HG03439 (cell line): ENCODE measurements at regions not wholly inside any gene's neighbourhood (a gene's known extent, or its start where the extent isn't known, plus 50 kb on each side); places are given as distances from the start of the nearest gene placed in this dataset.

Source experiments
- ATAC-seq: cut with Tn5 transposase; IDR thresholded peaks from one replicate; pipeline ENCODE4 v1.9.1; 2021; ENCODE audit warnings: mild to moderate bottlenecking, moderate library complexity; ENCODE audit not compliant: unreplicated experiment

- ATAC-seq, result no peak
Measured at GRCh38 chr4:12881945-12882584, 602.1 kb downstream of the RAB28 start.

- no peak for ATAC-seq
Measured at GRCh38 chr4:12880844-12881243, 603.3 kb downstream of the RAB28 start.

- no peak for ATAC-seq
Measured at GRCh38 chr4:12879496-12879895, 604.6 kb downstream of the RAB28 start.

- ATAC-seq, result no peak
Measured at GRCh38 chr4:12875640-12876243, 608.4 kb downstream of the RAB28 start.

GRCh38 chr4:12873351-12873750 is 610.8 kb downstream of the RAB28 start:
- no peak for ATAC-seq

- ATAC-seq, result no peak
Measured at GRCh38 chr4:12861422-12861821, 622.7 kb downstream of the RAB28 start.

- ATAC-seq, result no peak
Measured at GRCh38 chr4:12852338-12853307, 631.5 kb downstream of the RAB28 start.

- no peak for ATAC-seq
Measured at GRCh38 chr4:12846368-12846767, 637.8 kb downstream of the RAB28 start.

- ATAC-seq, result no peak
Measured at GRCh38 chr4:12844141-12844540, 640.0 kb downstream of the RAB28 start.

GRCh38 chr4:12827966-12828365 is 656.2 kb downstream of the RAB28 start:
- ATAC-seq, result no peak

GRCh38 chr4:12791536-12791935 is 692.6 kb downstream of the RAB28 start:
- no peak for ATAC-seq

GRCh38 chr4:12787261-12787660 is 696.9 kb downstream of the RAB28 start:
- ATAC-seq, result no peak

- no peak for ATAC-seq
Measured at GRCh38 chr4:12778706-12779105, 705.4 kb downstream of the RAB28 start.

- ATAC-seq, result no peak
Measured at GRCh38 chr4:12778191-12778590, 705.9 kb downstream of the RAB28 start.

GRCh38 chr4:12770351-12770750 is 713.8 kb downstream of the RAB28 start:
- no peak for ATAC-seq

GRCh38 chr4:12761694-12762093 is 722.4 kb downstream of the RAB28 start:
- no peak for ATAC-seq

- ATAC-seq, result no peak
Measured at GRCh38 chr4:12747154-12747553, 737.0 kb downstream of the RAB28 start.

GRCh38 chr4:12746221-12746620 is 737.9 kb downstream of the RAB28 start:
- ATAC-seq, result no peak

GRCh38 chr4:12734586-12734985 is 749.6 kb downstream of the RAB28 start:
- peak; percentile 69 for ATAC-seq

GRCh38 chr4:12729384-12729783 is 754.8 kb downstream of the RAB28 start:
- ATAC-seq, result no peak

- ATAC-seq, result no peak
Measured at GRCh38 chr4:12724510-12724909, 759.6 kb downstream of the RAB28 start.
